Heart left ventricle (tissue), 13 donors: ENCODE measurements at regions not wholly inside any gene's neighbourhood (a gene's known extent, or its start where the extent isn't known, plus 50 kb on each side); places are given as distances from the start of the nearest gene placed in this dataset.
"Not testable (repeated sequence)": the region's sequence is repeated elsewhere in the genome, so short reads cannot be mapped to it uniquely, and the experiment has no call there.

ENCODE experiments used
- POLR2A ChIP-seq, 2 donors: fragments of 450-650 bp; IDR thresholded peaks; one replicate each; pipeline ENCODE4 v1.6.1; 2017; ENCODE audit warnings: antibody characterized with exemption in 2 of 2, mild to moderate bottlenecking in 2 of 2, moderate library complexity in 2 of 2
- TF ChIP-seq, protein P1 (sequence below), 12 donors: fragments of 200-600 bp; sonication (generic) in 4 of 12; IDR thresholded peaks; one replicate each; pipeline versions ENCODE4 v1.5.0 to v1.8.0; 2018 to 2022; ENCODE audit warnings: antibody characterized with exemption in 12 of 12, mild to moderate bottlenecking in 5 of 12
- donor health status: ischemic (EF 13 %, LVEDD 7.1; RV severe dilation, severe dysfunction).
- donor health status: DM: no; HTN: yes; CAD: no.
- donor health status: DM: no; HTN: no; CAD: no.
- donor health status: ischemic (EF 25% LVEDD 6.9; RV normal size, moderate dysfunction).
- donor health status: ischemic (EF 25% LVEDD 5.7; RV mildly dilated, moderate dysfunction).
- donor health status: ischemic (EF 35%, LVEDD 5.7; RV mildly dilated, moderate dysfunction).
- donor health status: nonischemic (EF 11% LVEDD 7.7; RV severe dilation, severe dysfunction).
- donor health status: DM: yes; HTN: yes; CAD: no.
- donor health status: PGD.
- donor health status: ischemic (EF 29% LVEDD 5.4; RV normal size, mild dysfunction).
- donor health status: nonischemic (EF 23%, LVEDD 6.1; RV moderate dilation, normal function).

DNA sequence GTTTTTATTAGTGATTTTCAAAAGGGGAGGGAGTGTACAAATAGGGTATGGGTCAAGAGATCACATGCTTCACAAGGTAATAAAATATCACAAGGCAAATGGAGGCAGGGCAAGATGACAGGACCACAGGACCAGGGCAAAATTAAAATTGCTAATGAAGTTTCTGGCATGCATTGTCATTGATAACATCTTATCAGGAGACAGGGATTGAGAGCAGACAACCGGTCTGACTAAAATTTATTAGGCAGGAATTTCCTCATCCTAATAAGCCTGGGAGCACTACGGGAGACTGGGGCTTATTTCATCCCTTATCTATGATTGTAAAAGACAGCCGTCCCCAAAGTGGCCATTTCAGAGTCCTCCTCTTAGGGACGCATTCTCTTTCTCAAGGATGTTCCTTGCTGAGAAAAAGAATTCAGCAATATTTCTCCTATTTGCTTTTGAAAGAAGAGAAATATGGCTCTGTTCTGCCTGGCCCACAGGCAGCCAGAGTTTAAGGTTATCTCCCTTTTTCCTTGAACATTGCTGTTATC lies 88.9 kb upstream of the RNPC3 start:
- TF ChIP-seq, protein P1, sequence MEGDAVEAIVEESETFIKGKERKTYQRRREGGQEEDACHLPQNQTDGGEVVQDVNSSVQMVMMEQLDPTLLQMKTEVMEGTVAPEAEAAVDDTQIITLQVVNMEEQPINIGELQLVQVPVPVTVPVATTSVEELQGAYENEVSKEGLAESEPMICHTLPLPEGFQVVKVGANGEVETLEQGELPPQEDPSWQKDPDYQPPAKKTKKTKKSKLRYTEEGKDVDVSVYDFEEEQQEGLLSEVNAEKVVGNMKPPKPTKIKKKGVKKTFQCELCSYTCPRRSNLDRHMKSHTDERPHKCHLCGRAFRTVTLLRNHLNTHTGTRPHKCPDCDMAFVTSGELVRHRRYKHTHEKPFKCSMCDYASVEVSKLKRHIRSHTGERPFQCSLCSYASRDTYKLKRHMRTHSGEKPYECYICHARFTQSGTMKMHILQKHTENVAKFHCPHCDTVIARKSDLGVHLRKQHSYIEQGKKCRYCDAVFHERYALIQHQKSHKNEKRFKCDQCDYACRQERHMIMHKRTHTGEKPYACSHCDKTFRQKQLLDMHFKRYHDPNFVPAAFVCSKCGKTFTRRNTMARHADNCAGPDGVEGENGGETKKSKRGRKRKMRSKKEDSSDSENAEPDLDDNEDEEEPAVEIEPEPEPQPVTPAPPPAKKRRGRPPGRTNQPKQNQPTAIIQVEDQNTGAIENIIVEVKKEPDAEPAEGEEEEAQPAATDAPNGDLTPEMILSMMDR (IDR thresholded peaks at IDR 0.05), result not testable (repeated sequence)
- not testable (repeated sequence) for TF ChIP-seq POLR2A (IDR thresholded peaks at IDR 0.05)
